ENCODE measurements at regions not wholly inside any gene's neighbourhood (a gene's known extent, or its start where the extent isn't known, plus 50 kb on each side); places are given as distances from the start of the nearest gene placed in this dataset.
"Not testable (repeated sequence)": the region's sequence is repeated elsewhere in the genome, so short reads cannot be mapped to it uniquely, and the experiment has no call there.

DNA sequence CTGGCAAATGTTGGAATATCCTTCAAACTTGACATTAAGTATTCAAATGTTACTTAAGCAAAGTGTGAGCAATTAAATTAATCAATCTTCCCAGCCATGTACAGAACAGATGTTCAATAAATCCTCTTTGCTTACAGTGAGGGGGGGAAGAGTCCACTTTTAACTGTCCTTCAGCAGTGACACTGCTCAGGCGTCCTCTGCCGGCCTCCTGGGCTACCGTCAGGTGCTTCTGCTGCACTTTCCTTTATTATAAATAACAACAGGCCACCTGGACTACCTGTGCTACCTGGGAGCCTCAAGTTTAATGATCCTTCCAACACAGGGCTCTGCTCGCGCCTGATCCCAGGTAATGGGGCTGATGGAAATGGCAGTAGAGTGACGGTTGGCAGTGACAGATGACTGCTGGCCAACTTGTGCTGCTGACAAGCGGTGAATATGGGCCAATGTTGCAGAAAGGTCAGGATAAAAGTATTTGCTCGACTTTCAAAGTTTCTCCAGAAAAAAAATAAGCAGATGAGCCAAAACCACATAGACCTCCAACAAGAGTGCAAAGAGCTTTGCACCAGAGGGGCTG is 460.0 kb upstream of the ZNF507 start:
- no peak for DNase-seq (ENCODE audit: low spot score)

DNA sequence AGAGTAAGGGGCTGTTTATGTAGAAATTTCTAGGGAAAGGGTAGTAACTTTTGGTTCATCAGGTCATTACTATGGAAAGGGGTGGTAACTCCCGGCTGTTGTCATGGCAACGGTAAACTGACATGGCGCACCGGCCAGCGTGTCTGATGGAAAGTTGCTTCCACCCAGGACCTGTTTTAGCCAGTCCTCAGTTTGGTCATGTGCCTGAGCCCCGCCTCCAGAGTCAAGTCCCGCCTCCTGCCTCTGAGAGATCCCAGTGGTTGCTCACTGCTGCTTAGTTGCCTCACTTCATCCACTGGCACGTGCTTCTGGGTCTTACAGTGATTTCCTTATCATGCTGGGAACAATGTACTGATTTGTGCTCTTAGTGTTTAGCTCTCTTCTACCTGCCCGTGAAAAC is 455.2 kb upstream of the ZNF507 start:
- no peak for DNase-seq (ENCODE audit: low spot score)

DNA sequence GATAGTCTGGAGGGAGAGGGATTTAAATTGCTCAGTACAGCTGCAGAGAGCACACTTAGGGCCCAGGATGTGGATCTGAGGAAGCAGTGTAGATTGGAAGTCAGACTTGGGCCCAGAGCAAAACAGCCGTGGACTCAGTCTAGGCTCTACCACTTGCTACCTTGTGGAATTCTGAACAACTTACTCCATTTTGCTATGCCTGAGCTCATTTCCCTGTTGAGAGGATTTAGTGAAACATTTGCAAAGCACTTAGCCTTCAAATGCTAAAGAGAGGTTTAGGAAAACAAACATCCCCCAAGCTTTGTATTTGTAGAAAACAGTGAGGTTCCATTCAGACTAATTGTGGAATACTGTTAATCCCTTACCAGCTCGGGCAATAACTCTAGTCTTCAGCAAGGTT is 453.4 kb upstream of the ZNF507 start:
- no peak for DNase-seq (ENCODE audit: low spot score)

DNA sequence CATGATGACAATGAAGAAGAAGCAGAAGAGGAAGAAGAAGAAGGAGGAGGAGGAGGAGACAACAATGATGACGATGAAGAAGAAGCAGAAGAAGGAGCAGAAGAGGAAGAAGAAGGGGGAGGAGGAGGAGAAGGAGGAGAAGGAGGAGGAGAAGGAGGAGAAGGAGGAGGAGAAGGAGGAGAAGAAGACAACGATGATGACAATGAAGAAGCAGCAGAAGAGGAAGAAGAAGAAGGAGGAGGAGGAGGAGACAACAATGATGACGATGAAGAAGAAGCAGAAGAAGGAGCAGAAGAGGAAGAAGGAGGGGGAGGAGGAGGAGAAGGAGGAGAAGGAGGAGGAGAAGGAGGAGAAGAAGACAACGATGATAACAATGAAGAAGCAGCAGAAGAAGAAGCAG is 451.9 kb upstream of the ZNF507 start:
- not testable (repeated sequence) for DNase-seq (ENCODE audit: low spot score)

DNA sequence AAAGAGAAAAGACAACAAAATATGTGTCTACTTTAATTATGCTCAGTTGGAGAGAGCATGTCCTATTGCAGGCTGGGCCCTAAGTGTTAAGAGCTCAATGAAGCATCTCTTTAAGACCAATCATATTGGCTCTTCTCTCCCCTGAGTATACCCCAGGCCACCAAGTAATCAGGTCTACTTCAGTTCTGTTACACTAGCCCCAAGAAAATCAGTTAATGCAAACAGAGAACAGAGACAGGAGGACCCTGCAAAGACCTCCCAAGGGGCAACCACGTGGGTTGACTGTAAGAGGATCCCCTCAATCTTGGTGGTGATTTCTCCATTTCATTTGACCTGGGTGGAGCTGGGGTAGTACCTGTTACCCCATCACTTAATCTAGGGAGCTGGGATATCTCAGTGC is 451.0 kb upstream of the ZNF507 start:
- DNase-seq (ENCODE audit: low spot score) = no peak

DNA sequence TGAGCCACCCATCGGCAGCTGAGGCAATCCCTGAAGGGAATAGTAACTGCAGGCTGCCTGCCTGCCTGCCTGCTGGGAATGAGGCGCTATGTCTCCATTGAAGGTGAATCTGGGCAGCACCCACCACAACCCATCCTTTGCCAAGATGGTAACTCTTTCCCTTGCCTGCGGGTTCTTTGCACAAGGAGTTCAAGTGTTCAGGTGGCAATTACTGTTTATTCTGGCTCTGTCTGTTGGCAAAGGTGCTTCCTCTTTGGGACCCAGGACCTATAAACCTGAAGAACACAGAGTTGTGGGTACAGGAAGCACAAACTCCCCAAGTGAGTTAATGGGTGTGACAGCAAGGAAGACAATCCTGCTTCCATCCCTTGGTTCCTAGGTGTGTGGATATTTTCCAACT is 448.1 kb upstream of the ZNF507 start:
- no peak for DNase-seq (ENCODE audit: low spot score)

DNA sequence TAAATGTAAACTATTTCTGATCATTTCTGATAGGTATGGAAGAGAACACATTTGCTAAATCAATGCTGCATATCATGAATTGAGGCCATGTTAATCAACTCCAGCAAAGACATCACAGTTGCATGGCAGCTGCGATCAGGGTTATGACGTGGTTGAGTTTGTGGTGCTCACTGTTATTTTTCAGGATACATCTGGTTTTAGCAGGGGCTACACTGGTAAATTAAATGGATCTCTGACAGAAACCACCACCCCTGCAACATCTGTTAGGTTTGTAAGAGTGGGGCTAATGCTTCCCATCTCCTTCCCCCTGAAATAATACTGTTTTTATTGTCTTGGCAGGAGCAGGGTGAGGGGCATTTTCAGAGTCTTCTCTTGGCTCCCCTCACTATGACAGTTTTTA is 444.4 kb upstream of the ZNF507 start:
- DNase-seq (ENCODE audit: low spot score) = no peak

DNA sequence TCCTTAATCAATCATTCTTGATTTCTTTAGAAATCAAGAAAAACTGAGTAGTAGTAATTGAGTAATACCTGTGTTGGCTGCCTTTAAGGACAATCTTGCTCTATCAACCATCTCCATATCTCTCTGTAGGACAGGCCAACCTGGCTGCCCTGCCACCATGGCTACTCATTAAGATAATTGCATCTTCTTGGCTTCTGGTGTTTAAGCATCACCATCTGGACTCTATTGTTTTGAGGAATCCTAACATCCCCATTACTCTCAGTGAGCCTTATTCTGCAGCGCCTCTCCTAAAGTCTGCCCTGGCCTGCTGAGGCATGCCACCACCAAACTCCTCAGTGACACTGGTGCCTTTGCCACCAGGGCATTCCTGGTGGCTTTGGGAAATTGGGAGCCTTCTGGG is 442.6 kb upstream of the ZNF507 start:
- no peak for DNase-seq (ENCODE audit: low spot score)

DNA sequence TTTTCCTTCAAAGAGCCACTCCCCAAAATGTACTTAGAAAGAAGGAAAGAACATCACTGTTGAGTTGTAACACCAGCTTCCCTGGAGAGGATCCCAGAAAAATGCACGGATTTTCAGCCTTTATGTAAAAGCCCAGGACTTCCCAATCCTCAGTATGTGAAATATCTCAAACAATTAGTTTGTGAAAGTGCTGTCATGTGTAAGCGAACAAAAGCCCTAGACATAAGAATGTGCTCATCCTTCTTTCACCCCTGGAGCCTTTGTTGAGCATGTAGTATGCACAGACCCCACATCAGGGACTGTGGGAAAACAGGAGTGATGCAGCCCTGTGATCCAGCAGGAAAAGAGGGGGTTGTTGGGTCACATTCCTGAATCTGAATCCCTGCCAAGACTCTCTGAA is 441.4 kb upstream of the ZNF507 start:
- no peak for DNase-seq (ENCODE audit: low spot score)

DNA sequence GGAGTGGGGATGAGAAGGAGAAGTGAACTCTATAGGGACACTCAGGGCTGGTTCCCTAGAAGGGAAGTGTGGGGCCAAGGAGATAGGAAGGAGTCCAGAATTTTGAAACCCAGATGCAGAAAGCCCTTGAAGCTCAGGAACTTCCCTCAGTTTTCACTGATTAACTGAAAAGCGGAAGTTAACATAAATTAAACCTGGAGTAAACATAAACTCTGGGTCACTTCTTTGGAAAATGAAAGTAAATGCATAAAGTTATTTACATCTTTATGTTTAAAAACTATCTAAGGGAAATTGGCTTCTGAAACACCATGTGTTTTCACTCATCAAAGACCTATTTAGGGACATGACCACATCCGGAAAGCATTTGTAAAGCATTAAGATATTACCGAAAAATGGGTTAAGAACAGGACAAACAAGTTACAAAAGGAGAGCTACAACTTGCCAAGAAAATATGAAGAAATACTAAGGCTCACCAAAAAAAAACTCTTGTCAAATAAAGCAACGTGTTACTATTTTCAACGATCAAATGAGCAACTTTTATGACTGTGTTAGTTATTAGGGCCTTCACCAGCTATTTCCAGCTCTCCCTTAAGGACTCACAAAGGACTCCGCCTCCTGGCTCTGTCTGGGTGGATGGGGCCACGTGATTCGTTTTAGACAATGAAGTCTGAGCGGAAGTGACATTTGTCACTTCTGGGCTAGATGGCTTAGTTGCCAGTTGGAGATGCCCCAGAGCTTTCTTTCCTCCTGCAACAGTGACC is 439.1 kb upstream of the ZNF507 start:
- DNase-seq (ENCODE audit: low spot score) = no peak

DNA sequence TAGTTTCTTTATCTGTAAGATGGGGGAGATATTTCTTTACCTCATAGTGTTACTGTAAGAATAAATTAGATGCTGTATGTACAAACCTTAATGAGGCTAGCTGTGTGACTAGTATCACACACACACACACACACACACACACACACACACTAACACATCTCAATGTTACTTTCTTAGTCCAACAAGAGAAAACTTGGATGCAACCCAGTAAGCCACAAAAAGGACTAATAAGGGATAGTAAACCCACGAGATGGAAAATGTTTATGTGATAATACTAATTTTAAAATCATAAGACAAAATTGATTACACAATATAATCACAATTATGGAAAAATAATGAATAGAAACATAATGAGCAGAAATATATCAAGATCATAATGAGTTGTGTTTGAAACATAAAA is 437.7 kb upstream of the ZNF507 start:
- DNase-seq (ENCODE audit: low spot score) = no peak

DNA sequence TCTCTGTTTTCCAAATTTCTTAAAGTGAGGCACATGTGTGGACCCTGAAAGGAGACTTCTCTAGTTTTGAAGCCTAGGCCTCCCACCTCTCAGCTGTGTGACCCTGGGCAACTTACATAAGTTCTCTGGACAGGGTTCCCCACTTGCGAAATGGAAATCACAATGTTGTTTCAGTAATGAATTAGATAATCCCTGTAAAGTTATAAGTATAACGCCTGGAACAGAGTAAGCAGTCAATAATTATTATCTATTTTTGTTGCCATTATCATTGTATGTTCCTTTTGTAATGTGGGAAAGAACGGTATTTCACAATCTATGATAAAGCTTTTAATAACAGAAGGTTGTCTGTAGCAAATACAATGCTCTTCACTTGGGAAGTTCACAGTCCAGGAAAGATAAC is 437.3 kb upstream of the ZNF507 start:
- no peak for DNase-seq (ENCODE audit: low spot score)

DNA sequence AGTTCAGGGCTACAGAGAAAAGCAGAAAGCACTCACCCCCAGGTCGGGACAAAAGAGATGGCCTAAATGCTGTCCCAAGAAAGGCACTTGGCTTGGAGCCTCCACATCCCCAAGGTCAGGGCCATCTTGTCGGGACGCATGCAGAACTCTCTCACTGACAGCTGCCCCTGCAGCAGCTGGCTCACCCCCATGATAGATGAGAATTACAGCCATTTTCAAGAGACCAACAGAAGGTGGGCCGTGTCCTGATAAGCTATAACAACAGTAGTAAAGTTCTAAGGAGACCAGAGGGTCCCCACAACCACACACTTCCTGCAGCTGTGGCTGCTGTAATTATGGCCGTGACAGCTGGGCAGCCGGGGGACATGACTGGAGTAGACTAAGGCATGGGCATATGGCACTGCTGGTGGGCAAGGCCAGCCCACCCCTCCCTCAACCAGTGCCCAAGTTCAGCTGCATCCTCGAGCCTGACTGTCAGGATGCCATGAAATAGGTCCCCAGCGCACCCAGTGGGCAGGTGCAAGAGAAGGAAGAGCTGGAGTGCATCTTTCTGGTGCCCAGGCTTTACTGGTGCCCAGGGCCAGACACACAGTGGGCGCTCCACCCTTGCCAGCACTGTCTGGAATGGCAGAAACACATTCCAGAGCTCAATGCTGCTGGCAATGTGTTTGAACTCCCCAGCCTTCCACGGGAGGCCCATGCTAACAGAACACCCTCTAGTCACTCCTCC is 436.7 kb upstream of the ZNF507 start:
- no peak for DNase-seq (ENCODE audit: low spot score)

DNA sequence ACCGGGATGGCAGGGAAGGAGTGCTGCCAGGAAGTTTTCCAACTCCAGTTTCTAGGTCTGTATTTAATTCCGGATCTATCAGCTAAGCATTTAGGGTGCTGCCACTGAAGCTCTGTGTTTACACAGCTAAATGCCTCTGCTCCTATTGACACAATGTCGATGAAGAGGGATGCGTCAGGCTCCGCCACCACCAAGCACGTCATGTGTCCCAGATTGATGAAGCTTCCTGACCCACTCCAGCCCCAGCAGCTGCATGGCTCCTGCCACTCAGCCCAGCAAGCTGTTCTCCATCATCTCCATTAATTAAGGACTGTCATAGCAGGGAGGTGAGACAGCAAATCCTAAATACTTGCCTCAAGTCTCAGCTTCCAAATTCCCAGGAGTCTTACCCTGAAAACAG is 435.2 kb upstream of the ZNF507 start:
- no peak for DNase-seq (ENCODE audit: low spot score)

DNA sequence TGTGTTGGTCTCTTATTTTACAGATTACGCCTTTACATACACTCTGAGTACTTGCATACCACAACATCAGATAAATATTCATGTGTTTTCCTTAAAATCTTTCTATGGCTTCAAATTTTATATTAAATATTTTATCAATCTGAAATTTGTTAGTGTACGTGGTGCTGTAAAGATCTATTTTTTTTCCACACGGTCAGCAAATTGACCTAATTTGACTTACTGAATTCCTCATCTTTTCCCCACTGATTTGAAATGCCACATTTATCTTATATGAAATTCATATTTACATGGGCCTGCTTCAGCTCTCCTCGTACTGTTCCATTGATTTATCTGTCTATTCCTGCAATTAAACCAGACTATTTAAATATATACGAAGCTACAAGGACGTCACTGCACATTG is 433.8 kb upstream of the ZNF507 start:
- DNase-seq (ENCODE audit: low spot score) = no peak

DNA sequence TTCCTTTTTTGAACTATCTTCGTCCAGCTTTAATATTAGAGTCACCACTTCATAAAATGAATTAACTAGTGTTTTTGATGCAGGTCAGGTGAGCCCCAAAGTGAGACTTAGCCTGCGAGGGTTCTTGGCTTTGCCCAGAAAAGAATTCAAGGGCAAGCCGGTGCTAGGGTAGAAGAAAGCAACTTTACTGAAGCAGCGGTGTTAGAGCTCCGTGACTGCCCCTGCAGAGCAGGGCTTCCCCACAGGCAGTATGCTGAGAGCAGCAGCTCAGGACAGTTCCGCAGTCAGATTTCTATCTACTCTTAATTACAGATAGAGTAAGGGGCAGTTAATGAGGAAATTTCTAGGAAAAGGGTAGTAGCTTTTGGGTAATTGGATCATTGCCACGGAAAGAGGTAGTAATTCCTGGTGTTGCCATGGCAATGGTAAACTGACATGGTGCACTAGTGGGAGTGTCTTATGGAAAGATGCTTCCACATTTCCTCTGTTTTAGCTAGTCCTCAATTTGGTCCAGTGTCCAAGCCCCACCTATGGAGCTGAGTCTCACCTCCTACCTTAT is 432.2 kb upstream of the ZNF507 start:
- no peak for DNase-seq (ENCODE audit: low spot score)

DNA sequence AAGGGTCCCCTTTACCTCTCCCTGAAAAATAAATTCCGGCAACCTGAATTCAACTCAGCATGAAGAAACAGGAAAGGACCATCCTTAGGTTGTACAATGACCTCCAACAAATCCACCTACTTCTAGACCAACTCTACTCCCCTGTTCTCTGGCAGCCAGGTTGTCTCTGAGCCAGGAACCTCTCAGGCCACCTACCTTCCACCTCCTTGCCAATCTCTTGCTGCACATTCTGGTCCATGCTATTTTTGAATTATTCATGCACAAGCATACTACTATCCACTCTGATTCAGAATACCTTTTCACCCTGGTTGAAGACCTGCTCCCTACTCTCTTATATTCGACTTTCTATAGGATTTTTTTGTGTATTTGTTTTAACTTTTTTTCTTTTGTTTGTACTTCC is 415.0 kb upstream of the ZNF507 start:
- DNase-seq (ENCODE audit: low spot score) = no peak

DNA sequence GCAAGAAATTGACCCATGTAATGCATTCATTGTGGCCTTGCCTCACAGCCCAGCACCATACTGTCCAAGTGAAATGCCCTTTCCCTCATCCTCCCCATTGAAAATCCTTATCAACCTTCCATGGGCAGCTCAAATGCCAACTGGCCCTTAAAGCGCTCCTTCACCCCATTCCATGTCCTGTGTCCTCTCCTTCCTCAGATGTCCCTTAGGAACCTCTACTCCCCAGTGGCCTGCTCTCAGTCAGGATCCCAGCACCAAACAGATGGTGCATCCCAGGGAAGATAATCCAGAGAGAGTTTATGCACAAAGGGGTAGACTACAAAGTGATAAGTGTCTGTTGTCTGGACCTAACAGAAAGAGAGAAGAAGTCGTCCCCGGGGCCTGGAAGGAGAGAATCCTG is 407.4 kb upstream of the ZNF507 start:
- no peak for DNase-seq (ENCODE audit: low spot score)

DNA sequence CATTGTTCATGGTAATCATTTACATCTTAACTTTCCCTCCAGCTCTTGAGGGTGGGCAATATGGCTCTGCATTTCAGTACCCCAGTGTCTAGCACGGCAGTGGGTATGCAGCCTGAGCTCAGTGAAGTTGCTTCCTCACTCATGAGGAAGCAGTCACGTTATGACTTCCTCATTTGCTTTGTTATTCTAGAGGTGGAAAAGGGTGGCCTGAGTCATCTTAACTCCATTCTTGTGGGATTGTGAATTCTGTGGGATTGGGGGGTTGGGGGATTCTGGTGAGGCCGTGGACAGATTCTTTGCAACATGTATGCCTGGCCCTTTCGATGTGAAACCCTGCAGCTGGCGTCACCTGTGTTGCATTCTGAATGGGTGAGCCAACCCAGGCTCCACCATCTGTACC is 406.7 kb upstream of the ZNF507 start:
- DNase-seq (ENCODE audit: low spot score) = no peak

DNA sequence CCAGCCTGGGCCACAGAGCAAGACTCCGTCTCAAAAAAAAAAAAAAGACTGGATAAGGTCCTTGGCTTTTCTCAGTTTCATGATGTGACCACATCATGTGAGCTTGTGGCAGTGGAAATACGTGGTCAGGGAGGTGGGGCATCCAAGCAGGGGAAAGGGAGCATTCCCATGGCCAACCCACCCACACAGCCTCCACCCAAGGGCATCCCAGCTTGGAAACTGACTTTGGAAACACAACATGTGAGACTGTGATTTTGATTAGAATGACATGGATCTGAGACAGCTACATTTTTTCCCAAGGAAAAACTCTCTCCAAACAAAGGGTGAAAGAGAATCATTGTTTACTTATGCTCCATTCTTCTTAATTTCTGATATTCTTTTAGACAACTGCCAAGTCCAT is 405.0 kb upstream of the ZNF507 start:
- DNase-seq (ENCODE audit: low spot score) = no peak

DNA sequence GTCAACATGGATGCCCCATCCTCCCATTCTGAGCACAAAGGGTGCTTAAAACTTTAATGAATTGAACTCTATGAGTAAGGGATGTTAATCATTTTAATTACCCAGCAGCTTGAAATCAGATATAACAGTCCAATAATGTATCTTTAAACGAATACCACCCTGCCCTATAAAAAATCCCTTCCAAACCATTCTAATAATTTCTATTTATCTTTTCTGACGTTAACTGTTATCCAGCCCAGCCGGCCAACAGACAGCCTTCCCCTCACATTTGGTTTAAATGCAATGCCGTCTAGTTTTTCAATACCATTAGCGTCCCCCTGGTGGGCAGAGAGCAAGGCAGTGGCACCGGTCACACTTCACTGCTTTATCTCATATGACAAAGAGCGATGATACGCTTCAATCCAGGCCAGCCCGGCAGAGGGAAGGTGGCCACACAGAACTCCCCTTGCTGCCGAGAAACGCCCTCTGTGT is 402.2 kb upstream of the ZNF507 start:
- no peak for DNase-seq (ENCODE audit: low spot score)

DNA sequence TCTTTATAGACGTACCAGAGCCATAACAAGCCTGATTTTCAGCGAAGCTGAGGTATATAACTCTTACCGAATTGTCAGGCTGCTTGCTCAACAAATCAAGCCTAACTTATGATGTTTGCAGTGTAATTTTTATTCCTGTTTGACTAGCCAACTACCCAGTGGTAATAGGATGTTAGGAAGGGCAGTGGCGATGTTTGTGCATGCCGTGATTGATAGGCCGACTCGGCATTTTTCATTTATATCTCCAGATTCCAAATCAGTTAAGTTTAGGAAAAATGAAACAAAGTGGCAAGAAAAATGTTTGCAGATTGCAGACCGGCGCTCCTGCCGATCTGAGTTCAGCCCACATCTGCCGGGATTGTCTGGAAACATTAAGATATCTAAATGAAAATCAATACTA is 401.6 kb upstream of the ZNF507 start:
- DNase-seq (ENCODE audit: low spot score) = no peak

DNA sequence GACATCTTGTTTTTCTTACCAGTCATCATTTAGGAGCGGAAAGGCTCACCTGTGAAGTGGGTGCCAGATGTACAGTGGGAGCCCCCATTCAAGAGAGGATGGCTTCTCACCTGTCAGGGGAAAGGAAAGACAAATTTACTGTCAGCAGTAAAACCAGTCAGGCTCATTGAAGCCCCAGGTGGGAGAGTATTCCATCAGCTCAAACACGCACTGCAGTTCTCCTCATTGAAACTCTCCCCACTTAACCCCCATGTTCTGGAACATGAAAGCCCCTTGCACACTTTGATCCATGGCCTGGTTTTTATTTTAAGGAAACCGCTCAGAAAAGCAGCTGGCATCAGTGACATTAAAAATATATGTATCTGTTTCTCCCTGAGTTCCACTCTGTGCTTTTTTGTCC is 401.1 kb upstream of the ZNF507 start:
- DNase-seq (ENCODE audit: low spot score) = no peak
